ENCODE measurements at regions not wholly inside any gene's neighbourhood (a gene's known extent, or its start where the extent isn't known, plus 50 kb on each side); places are given as distances from the start of the nearest gene placed in this dataset.

DNA sequence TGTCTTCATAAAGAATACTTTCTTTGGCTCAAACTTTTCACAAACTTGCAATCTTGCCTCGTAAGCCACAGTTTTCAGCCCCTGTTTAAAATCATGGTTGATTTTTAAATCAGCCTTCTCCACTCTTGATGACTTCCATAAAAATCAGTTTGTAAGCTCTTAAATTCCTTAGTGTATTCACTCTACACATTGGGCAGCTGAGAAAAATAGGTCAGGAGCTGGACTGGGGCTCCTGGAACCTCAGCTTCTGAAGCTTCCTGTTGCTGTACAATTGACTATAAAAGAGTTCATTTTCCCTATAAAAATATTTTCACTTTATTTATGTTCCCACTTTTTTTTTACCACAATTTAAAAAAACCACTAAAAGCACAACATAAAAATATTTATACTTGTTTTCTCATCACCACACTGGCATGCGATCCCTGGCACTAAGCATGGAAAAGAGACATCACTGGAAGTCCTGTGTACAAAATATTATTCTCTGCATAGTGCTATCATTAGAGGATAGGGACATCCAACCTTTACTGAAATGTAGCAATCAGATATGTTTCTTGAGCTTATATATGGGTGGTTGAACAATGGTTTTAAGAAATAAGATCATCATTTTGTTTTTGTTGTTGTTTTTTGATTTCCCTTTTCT is 345.7 kb downstream of the FBXO8 start:
- Histone ChIP-seq H3K27me3 (no peaks in the 10 kb centered on the region), H3K4me3 (no peak overlapping the region), H3K27ac (no peak overlapping the region), H3F3A (ENCODE audit: low read depth) (peaks cover 17% of the 10 kb centered on the region), H3K4me2 (peak overlapping the region; percentile 32), H3K36me3 (no peaks in the 10 kb centered on the region), H4K20me1 (ENCODE audit: low read depth) (no peaks in the 10 kb centered on the region), H3K9me3 (ENCODE audit: low read depth) (no peaks in the 10 kb centered on the region), H3K4me1 (peaks cover 36% of the 10 kb centered on the region), H3K9ac (no peak overlapping the region), H2AFZ (replicated peaks) (no peak overlapping the region), H3K79me2 (ENCODE audit: low read depth) (no peaks in the 10 kb centered on the region)
- Mint-ChIP-seq H3K4me3 (no peak overlapping the region), H3K27ac (no peak overlapping the region), H3K9me3 (no peaks in the 10 kb centered on the region), H3K4me1 (peaks cover 21% of the 10 kb centered on the region), H3K27me3 (ENCODE audit: insufficient read depth, low read depth) (no peaks in the 10 kb centered on the region), H3K36me3 (no peaks in the 10 kb centered on the region)
- TF ChIP-seq, protein P1, sequence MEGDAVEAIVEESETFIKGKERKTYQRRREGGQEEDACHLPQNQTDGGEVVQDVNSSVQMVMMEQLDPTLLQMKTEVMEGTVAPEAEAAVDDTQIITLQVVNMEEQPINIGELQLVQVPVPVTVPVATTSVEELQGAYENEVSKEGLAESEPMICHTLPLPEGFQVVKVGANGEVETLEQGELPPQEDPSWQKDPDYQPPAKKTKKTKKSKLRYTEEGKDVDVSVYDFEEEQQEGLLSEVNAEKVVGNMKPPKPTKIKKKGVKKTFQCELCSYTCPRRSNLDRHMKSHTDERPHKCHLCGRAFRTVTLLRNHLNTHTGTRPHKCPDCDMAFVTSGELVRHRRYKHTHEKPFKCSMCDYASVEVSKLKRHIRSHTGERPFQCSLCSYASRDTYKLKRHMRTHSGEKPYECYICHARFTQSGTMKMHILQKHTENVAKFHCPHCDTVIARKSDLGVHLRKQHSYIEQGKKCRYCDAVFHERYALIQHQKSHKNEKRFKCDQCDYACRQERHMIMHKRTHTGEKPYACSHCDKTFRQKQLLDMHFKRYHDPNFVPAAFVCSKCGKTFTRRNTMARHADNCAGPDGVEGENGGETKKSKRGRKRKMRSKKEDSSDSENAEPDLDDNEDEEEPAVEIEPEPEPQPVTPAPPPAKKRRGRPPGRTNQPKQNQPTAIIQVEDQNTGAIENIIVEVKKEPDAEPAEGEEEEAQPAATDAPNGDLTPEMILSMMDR (IDR thresholded peaks at IDR 0.05): no peak
- TF ChIP-seq EZH2phosphoT487 (IDR thresholded peaks at IDR 0.05) (no peak), EZH2 (IDR thresholded peaks at IDR 0.05) (no peak)
- DNase-seq (ENCODE audit: low spot score): no peak

DNA sequence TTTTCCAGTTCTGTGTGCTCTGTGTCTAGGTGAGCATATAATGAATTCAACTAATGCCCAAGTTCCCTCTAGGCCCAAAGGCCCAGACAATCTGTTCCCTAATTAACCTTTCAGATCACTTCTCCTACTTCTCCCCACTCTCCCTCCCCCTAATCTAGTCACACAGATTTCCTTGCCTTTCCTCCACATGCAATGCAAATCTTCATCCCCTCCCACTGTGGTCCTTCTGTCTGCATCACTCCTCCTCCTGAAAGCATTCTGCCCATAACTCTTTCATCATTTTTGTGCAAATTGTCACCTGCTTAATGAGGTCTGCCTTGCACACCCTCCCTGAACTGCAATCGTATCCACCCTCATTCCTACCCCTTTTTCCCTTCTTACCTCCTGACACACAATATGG is 346.6 kb downstream of the FBXO8 start:
- Histone ChIP-seq H3K9me3 (ENCODE audit: low read depth) (no peaks in the 10 kb centered on the region), H3K36me3 (no peaks in the 10 kb centered on the region), H3K27me3 (no peaks in the 10 kb centered on the region), H3K9ac (no peak overlapping the region), H3K4me1 (peaks cover 33% of the 10 kb centered on the region), H3K4me2 (peak overlapping the region; percentile 64), H3K4me3 (no peak overlapping the region), H3F3A (ENCODE audit: low read depth) (peaks cover 17% of the 10 kb centered on the region), H3K27ac (no peak overlapping the region), H3K79me2 (ENCODE audit: low read depth) (no peaks in the 10 kb centered on the region), H4K20me1 (ENCODE audit: low read depth) (no peaks in the 10 kb centered on the region), H2AFZ (replicated peaks) (no peak overlapping the region)
- Mint-ChIP-seq H3K4me1 (peaks cover 21% of the 10 kb centered on the region), H3K4me3 (no peak overlapping the region), H3K9me3 (no peaks in the 10 kb centered on the region), H3K27me3 (ENCODE audit: insufficient read depth, low read depth) (no peaks in the 10 kb centered on the region), H3K36me3 (no peaks in the 10 kb centered on the region), H3K27ac (peak overlapping the region; percentile 1)
- no peak for TF ChIP-seq EZH2phosphoT487 (IDR thresholded peaks at IDR 0.05)
- TF ChIP-seq EZH2 (IDR thresholded peaks at IDR 0.05): no peak
- TF ChIP-seq, protein P1 (IDR thresholded peaks at IDR 0.05): no peak
- peak; percentile 24 for DNase-seq (ENCODE audit: low spot score)

DNA sequence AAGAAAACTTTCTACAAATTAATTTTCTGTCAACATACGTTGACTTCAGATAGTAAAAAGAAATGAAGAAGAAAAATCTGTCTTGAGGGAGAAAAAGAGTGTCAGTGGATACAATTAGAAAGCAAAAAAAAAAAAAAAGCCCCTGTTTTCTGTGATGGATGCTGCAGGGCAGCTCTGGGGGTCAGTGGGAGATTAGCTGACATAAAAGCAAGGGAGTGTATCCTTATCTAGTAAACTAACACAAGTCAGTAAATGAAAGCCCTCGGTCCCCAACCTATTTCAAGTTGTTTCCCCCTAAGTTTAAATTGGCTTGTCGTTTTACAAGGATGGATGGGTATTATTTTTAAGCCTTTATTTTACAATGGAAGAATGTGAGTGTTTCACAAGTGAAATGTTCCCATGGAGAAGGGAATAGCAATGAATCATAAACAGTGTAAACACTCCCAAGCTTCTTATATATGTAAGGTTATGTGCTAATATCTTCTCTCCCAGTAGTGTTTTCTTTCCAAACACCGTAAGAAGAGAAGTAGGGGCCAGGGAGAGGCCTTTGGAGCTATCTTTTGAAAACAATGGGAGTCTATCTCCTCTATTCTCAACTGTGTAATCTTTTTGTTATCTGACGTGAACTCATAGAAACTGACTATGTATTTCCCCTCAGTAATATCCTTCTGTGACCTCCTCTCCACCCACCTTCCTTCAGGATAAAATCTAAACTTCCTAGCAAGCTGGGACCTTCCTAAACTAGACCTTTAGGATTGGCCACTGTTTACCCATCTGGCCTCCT is 347.7 kb downstream of the FBXO8 start:
- Mint-ChIP-seq H3K9me3 (no peaks in the 10 kb centered on the region), H3K27me3 (ENCODE audit: insufficient read depth, low read depth) (no peaks in the 10 kb centered on the region), H3K4me3 (no peak overlapping the region), H3K36me3 (no peaks in the 10 kb centered on the region), H3K4me1 (peaks cover 21% of the 10 kb centered on the region), H3K27ac (no peak overlapping the region)
- H3F3A ChIP-seq (ENCODE audit: low read depth): peaks cover 17% of the 10 kb centered on the region
- H3K4me2 ChIP-seq: peak overlapping the region; percentile 64
- no peak overlapping the region for H2AFZ ChIP-seq (replicated peaks)
- H4K20me1 ChIP-seq (ENCODE audit: low read depth): no peaks in the 10 kb centered on the region
- H3K79me2 ChIP-seq (ENCODE audit: low read depth): no peaks in the 10 kb centered on the region
- H3K4me3 ChIP-seq: no peak overlapping the region
- no peak overlapping the region for H3K9ac ChIP-seq
- H3K4me1 ChIP-seq: peaks cover 35% of the 10 kb centered on the region
- H3K27me3 ChIP-seq: no peaks in the 10 kb centered on the region
- no peak for DNase-seq (ENCODE audit: low spot score)
- no peaks in the 10 kb centered on the region for H3K9me3 ChIP-seq (ENCODE audit: low read depth)
- no peak for TF ChIP-seq EZH2phosphoT487 (IDR thresholded peaks at IDR 0.05)
- no peak for TF ChIP-seq EZH2 (IDR thresholded peaks at IDR 0.05)
- TF ChIP-seq, protein P1 (IDR thresholded peaks at IDR 0.05): no peak
- no peak overlapping the region for H3K27ac ChIP-seq
- H3K36me3 ChIP-seq: no peaks in the 10 kb centered on the region
